Ovary (tissue), 7 donors: ENCODE measurements at regions not wholly inside any gene's neighbourhood (a gene's known extent, or its start where the extent isn't known, plus 50 kb on each side); places are given as distances from the start of the nearest gene placed in this dataset.

Source experiments
- DNase-seq, 5 donors: peaks; one replicate each; pipeline ENCODE4 v3.0.0-alpha.2; 2019 to 2020
- H3K27ac ChIP-seq, 2 donors: fragments of 200-600 bp; one replicate each; pipeline versions ENCODE4 v1.5.1 to v1.8.0; 2019 to 2022
- H3K27me3 ChIP-seq: fragments of 200-600 bp; one replicate; pipeline ENCODE4 v1.8.0; 2022
- H3K36me3 ChIP-seq: fragments of 200-600 bp; sonication (generic); one replicate; pipeline ENCODE4 v1.5.1; 2019
- H3K4me1 ChIP-seq: one replicate; pipeline ENCODE4 v1.8.1; 2013; ENCODE audit warnings: mild to moderate bottlenecking, moderate library complexity; ENCODE audit not compliant: insufficient read depth
- H3K4me3 ChIP-seq: fragments of 200-600 bp; sonication (generic); one replicate; pipeline ENCODE4 v1.5.1; 2017
- H3K9me3 ChIP-seq, 2 donors: fragments of 200-600 bp in 1 of 2; sonication (generic) in 1 of 2; one replicate each; pipeline versions ENCODE4 v1.5.1 to v1.8.1; 2013 to 2019; ENCODE audit warnings: mild to moderate bottlenecking in 1 of 2, moderate library complexity in 1 of 2
- EP300 ChIP-seq: sonication (generic); formaldehyde crosslinking; IDR thresholded peaks from one replicate; pipeline ENCODE4 v1.6.1; 2017; ENCODE audit warnings: antibody characterized with exemption
- POLR2A ChIP-seq: fragments of 450-650 bp; IDR thresholded peaks from one replicate; pipeline ENCODE4 v1.6.1; 2017; ENCODE audit warnings: antibody characterized with exemption, mild to moderate bottlenecking, moderate library complexity
- WGBS, 3 donors: extraction: QIAGEN DNeasy Blood & Tissue Kit in 1 of 3; methylation state at CpG; one replicate each; pipeline versions ENCODE4 v1.1.5 to v1.1.7; 2013 to 2017; 5-methylcytosine and 5-hydroxymethylcytosine counted together
- intact Hi-C, 4 donors: fragments of 100-400 bp; cut with DNase I; formaldehyde crosslinking; loops; one replicate each; pipeline versions ENCODE4 v1.11.0 to v1.15.1; 2022 to 2023
- TF ChIP-seq, protein P1 (sequence below), 3 donors: fragments of 450-650 bp in 2 of 3; fragments of 200-600 bp in 1 of 3; IDR thresholded peaks; one replicate each; pipeline versions ENCODE4 v1.5.1 to v1.8.0; 2016 to 2022; ENCODE audit warnings: antibody characterized with exemption in 3 of 3, mild to moderate bottlenecking in 1 of 3
- donor health status: DM: no; HTN: no; CAD: no; lungs with moderate emphysema.
- donor health status: DM: no; HTN: no; CAD: no.
- donor health status: Bipolar disorder and iron deficiency.
- donor health status: DM: no; HTN: no; CAD: no.
- donor health status: DM: yes; HTN: yes; CAD: no.

DNA sequence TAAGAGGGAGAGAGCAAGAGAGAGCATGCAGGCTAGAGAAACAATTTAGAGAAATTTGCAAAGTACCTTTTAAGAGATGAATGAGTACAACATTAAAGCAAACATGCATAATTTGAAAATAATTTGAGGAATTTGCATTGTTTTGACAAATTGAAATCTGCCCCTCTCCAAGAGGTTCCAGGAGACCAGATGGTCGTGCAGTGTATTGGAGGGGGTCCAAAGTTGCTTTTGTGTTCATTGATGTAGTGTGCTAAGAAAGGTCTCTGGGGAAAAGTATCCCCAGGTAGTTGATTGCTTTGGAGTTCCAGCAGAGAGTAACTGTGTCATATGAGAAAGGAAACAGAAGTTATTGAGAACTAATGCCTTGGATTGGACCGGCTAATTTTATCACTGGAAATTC, 635.0 kb upstream of the TENM3 start:
- Histone ChIP-seq H3K9me3 (no peaks in the 10 kb centered on the region), H3K4me1 (no peaks in the 10 kb centered on the region), H3K4me3 (no peak overlapping the region), H3K27me3 (no peaks in the 10 kb centered on the region), H3K36me3 (no peaks in the 10 kb centered on the region), H3K27ac (no peak overlapping the region)
- 2 to 20% (median 4%) methylated on average over 2 of the region's 2 CpGs for WGBS, 3 donors
- no peak for TF ChIP-seq POLR2A
- no peak for TF ChIP-seq EP300
- TF ChIP-seq, protein P1, sequence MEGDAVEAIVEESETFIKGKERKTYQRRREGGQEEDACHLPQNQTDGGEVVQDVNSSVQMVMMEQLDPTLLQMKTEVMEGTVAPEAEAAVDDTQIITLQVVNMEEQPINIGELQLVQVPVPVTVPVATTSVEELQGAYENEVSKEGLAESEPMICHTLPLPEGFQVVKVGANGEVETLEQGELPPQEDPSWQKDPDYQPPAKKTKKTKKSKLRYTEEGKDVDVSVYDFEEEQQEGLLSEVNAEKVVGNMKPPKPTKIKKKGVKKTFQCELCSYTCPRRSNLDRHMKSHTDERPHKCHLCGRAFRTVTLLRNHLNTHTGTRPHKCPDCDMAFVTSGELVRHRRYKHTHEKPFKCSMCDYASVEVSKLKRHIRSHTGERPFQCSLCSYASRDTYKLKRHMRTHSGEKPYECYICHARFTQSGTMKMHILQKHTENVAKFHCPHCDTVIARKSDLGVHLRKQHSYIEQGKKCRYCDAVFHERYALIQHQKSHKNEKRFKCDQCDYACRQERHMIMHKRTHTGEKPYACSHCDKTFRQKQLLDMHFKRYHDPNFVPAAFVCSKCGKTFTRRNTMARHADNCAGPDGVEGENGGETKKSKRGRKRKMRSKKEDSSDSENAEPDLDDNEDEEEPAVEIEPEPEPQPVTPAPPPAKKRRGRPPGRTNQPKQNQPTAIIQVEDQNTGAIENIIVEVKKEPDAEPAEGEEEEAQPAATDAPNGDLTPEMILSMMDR (IDR thresholded peaks at IDR 0.05): no peak
- intact Hi-C loops: no loop called here
- no peak for DNase-seq

DNA sequence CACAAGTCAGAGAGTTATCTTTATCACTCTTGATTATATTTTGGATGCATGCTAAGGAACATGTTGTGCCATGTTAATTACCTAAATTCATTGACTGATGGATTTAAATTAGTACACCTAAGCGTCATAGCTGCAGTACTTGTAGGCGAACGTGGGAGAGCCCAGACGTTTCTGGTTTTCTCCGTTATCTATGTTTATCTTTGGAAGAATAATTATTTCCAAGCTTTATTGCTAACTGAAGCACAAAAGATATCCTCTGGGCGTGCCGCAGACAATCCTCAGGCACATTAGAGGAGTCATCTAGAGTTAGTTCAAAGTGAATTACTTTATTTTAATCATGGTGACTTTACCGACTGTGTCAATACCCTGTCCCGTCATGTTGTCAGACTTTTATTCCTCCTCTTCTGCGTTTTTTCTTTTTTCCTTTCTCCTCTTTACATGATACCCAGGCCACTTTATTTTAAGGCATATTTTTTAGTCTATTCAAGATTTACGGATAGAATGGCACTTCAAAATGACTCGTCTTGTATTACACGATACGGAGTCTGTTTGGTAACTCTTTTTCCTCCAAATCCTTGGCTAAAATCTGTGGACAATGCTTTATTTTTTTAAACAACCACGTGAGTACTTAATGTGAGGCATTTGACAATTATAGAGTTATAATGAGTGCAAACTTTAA, 632.0 kb upstream of the TENM3 start:
- H3K4me3 ChIP-seq: no peak overlapping the region
- H3K27ac ChIP-seq: no peak overlapping the region
- WGBS, 3 donors: 19 to 43% (median 23%) methylated on average over 15 of the region's 15 CpGs
- H3K36me3 ChIP-seq: no peaks in the 10 kb centered on the region
- intact Hi-C loops: no loop called here
- no peak for TF ChIP-seq EP300
- TF ChIP-seq, protein P1 (IDR thresholded peaks at IDR 0.05): no peak
- no peak for TF ChIP-seq POLR2A
- no peaks in the 10 kb centered on the region for H3K4me1 ChIP-seq
- DNase-seq: no peak
- H3K27me3 ChIP-seq: no peaks in the 10 kb centered on the region
- H3K9me3 ChIP-seq: no peaks in the 10 kb centered on the region

DNA sequence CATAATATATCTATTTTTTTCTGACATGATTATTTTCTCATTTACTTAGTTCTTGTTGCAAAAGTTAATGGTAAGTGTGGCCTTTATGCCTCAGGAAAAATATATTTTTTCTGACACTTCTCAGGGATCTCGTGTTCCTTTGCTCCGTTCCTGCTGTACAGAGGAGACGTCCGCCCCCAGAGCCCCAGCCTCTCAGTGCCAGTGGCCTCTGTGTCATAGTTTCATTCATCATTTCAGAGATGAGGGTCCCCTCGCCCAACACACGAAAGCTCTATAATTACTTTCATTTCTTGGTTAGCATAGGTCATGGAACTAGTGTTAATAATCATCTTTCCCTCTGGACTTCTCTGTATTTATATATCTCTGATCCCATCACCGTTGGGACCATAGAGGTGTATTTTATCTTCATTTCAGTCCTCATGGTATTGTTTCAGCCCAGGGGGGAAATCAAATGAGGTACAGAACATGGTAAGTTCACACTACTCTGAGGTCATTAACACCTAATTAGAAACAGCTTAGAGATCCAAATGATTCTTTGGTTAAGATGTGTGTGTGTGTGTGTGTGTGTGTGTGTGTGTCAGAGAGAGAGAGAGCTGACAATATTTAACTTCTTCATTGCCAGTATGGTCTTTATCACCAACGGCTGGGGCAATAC, 631.1 kb upstream of the TENM3 start:
- Histone ChIP-seq H3K4me3 (no peak overlapping the region), H3K9me3 (no peaks in the 10 kb centered on the region), H3K4me1 (no peaks in the 10 kb centered on the region), H3K36me3 (no peaks in the 10 kb centered on the region), H3K27ac (no peak overlapping the region), H3K27me3 (no peaks in the 10 kb centered on the region)
- 55 to 69% (median 63%) methylated on average over 8 of the region's 8 CpGs for WGBS, 3 donors
- TF ChIP-seq, protein P1 (IDR thresholded peaks at IDR 0.05): no peak
- no peak for TF ChIP-seq EP300
- no peak for TF ChIP-seq POLR2A
- no peak for DNase-seq
- intact Hi-C loops: no loop called here

DNA sequence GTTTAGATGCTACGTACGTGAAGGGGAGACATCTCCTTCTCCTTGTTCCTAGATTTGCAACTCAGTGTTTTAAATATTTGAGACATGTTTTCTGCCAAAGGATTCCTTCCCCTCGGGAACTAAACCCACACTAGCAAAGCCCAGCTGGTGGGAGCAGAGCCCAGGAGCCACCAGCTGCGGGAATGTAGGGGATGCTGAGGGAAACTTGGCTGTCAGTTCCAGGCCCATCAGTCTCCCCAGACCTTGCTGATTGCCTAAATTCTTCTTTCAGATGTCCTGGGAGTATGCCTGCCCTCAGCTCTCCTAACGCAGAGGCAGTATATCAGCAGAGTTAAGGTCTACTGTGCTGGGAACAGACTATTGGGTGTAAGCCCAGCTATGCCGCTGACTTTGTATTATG, 630.0 kb upstream of the TENM3 start:
- Histone ChIP-seq H3K27ac (no peak overlapping the region), H3K4me3 (no peak overlapping the region), H3K27me3 (no peaks in the 10 kb centered on the region), H3K36me3 (no peaks in the 10 kb centered on the region), H3K9me3 (no peaks in the 10 kb centered on the region), H3K4me1 (no peaks in the 10 kb centered on the region)
- intact Hi-C loops: no loop called here
- DNase-seq: no peak
- TF ChIP-seq EP300: no peak
- TF ChIP-seq POLR2A: no peak
- TF ChIP-seq, protein P1 (IDR thresholded peaks at IDR 0.05): no peak
- 25 to 37% (median 28%) methylated on average over 6 of the region's 6 CpGs for WGBS, 3 donors
